Activated CD4-positive, alpha-beta T cell treated with anti-CD3 and anti-CD28 coated beads for 36 hours (primary cell): ENCODE measurements at regions not wholly inside any gene's neighbourhood (a gene's known extent, or its start where the extent isn't known, plus 50 kb on each side); places are given as distances from the start of the nearest gene placed in this dataset.
"Not testable (repeated sequence)": the region's sequence is repeated elsewhere in the genome, so short reads cannot be mapped to it uniquely, and the experiment has no call there.

Experiments
- ATAC-seq: fragments of 200-7000 bp; cut with Tn5 transposase; one replicate; pipeline ENCODE4 v1.10.0; 2021; ENCODE audit warnings: mild to moderate bottlenecking, moderate library complexity
- CTCF ChIA-PET: fragments of 350-600 bp; sonication (Branson Sonifier 250); formaldehyde crosslinking; loops from one replicate; lab custom pipeline; 2021; ENCODE audit warnings: antibody characterized with exemption; lab: Charles Lee
- POLR2A ChIA-PET: fragments of 350-600 bp; sonication (Branson Sonifier 250); formaldehyde crosslinking; loops from one replicate; lab custom pipeline; 2021; ENCODE audit warnings: antibody characterized with exemption, inconsistent platforms; lab: Charles Lee
- DNase-seq: peaks from one replicate; pipeline ENCODE4 v3.0.0-alpha.2; 2020
- H3K27ac Mint-ChIP-seq: one replicate; pipeline ENCODE4 v1.8.0; 2021; ENCODE audit warnings: mixed read lengths
- H3K27me3 Mint-ChIP-seq: one replicate; pipeline ENCODE4 v1.8.0; 2021; ENCODE audit warnings: mixed read lengths
- H3K36me3 Mint-ChIP-seq: one replicate; pipeline ENCODE4 v1.8.0; 2021; ENCODE audit warnings: low read depth, mixed read lengths
- H3K4me1 Mint-ChIP-seq: one replicate; pipeline ENCODE4 v1.8.0; 2021; ENCODE audit warnings: mixed read lengths
- H3K4me3 Mint-ChIP-seq: one replicate; pipeline ENCODE4 v1.8.0; 2021; ENCODE audit warnings: mild to moderate bottlenecking, moderate library complexity, mixed read lengths
- H3K9me3 Mint-ChIP-seq: one replicate; pipeline ENCODE4 v1.8.0; 2021; ENCODE audit warnings: low read depth, mixed read lengths
- intact Hi-C, 2 experiments: fragments of 100-400 bp; cut with DNase I in 1 of 2; cut with micrococcal nuclease in 1 of 2; formaldehyde crosslinking; loops; one replicate each; pipeline versions ENCODE4 v1.14.2 to v1.15.1; 2022 to 2024; cut with DNase I, micrococcal nuclease

- Mint-ChIP-seq H3K4me1 (peaks cover 84% of the 10 kb centered on the region), H3K4me3 (peak overlapping the region; percentile 16), H3K9me3 (peaks cover 10% of the 10 kb centered on the region), H3K27ac (peak overlapping the region; percentile 90), H3K36me3 (peaks cover 12% of the 10 kb centered on the region)
- intact Hi-C loops, result loop anchor here (1.0 kb wide), 1 partner anchor 8 kb away; no protein-coding TSS in a partner anchor
- ChIA-PET CTCF (interaction anchor here (0.8 to 1.0 kb wide), 2 partner anchors 21 to 22 kb away, joined by 4 read pairs; no protein-coding TSS in a partner anchor), POLR2A (interaction anchor here (1.8 kb wide), 1 partner anchor 9 kb away, joined by 8 read pairs; no protein-coding TSS in a partner anchor)
- H3K27me3 Mint-ChIP-seq, result not testable (repeated sequence)
- ATAC-seq, result peak; percentile 43
- DNase-seq, result peak; percentile 58
Observed at GRCh38 chr14:106022648-106023047, 496.3 kb downstream of the TMEM121 start.

GRCh38 chr14:106023411-106023810, 497.0 kb downstream of the TMEM121 start:
- DNase-seq, result no peak
- Mint-ChIP-seq H3K4me1 (peaks cover 79% of the 10 kb centered on the region), H3K27ac (peak overlapping the region; percentile 90)

GRCh38 chr14:106024983-106025604, 498.7 kb downstream of the TMEM121 start:
- H3K4me3 Mint-ChIP-seq, result no peak overlapping the region
- peaks cover 66% of the 10 kb centered on the region for H3K4me1 Mint-ChIP-seq
- H3K27ac Mint-ChIP-seq, result peak overlapping the region; percentile 66
- POLR2A ChIA-PET, result interaction anchor here (1.0 kb wide), 1 partner anchor 11 kb away, joined by 3 read pairs; no protein-coding TSS in a partner anchor
- H3K9me3 Mint-ChIP-seq, result peaks cover 10% of the 10 kb centered on the region
- peaks cover 12% of the 10 kb centered on the region for H3K36me3 Mint-ChIP-seq
- intact Hi-C loops, result no loop called here
- CTCF ChIA-PET, result interaction anchor here (0.6 to 2.8 kb wide), 9 partner anchors 9 to 79 kb away, joined by 3 to 13 read pairs (median 3); no protein-coding TSS in a partner anchor
- no peaks in the 10 kb centered on the region for H3K27me3 Mint-ChIP-seq
- ATAC-seq (peak; percentile 45), DNase-seq (peak; percentile 68)

More at GRCh38 chr14:106023411-106023810, 497.0 kb downstream of the TMEM121 start:
- intact Hi-C loops, result no loop called here
- CTCF ChIA-PET, result interaction anchor here (1.0 to 2.8 kb wide), 2 partner anchors 10 to 16 kb away, joined by 3 to 13 read pairs; no protein-coding TSS in a partner anchor
- Mint-ChIP-seq H3K9me3 (peaks cover 10% of the 10 kb centered on the region), H3K36me3 (peaks cover 12% of the 10 kb centered on the region), H3K4me3 (no peak overlapping the region), H3K27me3 (no peaks in the 10 kb centered on the region)
- POLR2A ChIA-PET, result no interaction called here
- ATAC-seq, result no peak

- intact Hi-C loops, result no loop called here
- Mint-ChIP-seq H3K27ac (no peak overlapping the region), H3K9me3 (peaks cover 10% of the 10 kb centered on the region), H3K36me3 (peaks cover 12% of the 10 kb centered on the region), H3K4me3 (no peak overlapping the region), H3K4me1 (peaks cover 58% of the 10 kb centered on the region), H3K27me3 (no peaks in the 10 kb centered on the region)
- ATAC-seq, result no peak
- DNase-seq, result peak; percentile 35
- ChIA-PET POLR2A (interaction anchor here (0.6 to 1.0 kb wide), 2 partner anchors 12 to 20 kb away, joined by 3 to 4 read pairs; no protein-coding TSS in a partner anchor), CTCF (interaction anchor here (1.0 to 2.8 kb wide), 5 partner anchors 10 to 18 kb away, joined by 3 to 13 read pairs (median 3); no protein-coding TSS in a partner anchor)
Observed at GRCh38 chr14:106026026-106026425, 499.6 kb downstream of the TMEM121 start.

GRCh38 chr14:106027759-106028158, 501.4 kb downstream of the TMEM121 start:
- H3K4me3 Mint-ChIP-seq, intact Hi-C loops, H3K27ac Mint-ChIP-seq, DNase-seq, ATAC-seq, H3K27me3 Mint-ChIP-seq: not testable (repeated sequence)
- Mint-ChIP-seq H3K9me3 (peaks cover 10% of the 10 kb centered on the region), H3K4me1 (peaks cover 41% of the 10 kb centered on the region), H3K36me3 (peaks cover 11% of the 10 kb centered on the region)
- CTCF ChIA-PET, result interaction anchor here (0.5 to 1.7 kb wide), 4 partner anchors 12 to 67 kb away, joined by 3 to 6 read pairs (median 4); no protein-coding TSS in a partner anchor
- POLR2A ChIA-PET, result interaction anchor here (1.2 kb wide), 1 partner anchor 14 kb away, joined by 3 read pairs; no protein-coding TSS in a partner anchor

GRCh38 chr14:106029959-106030358, 503.6 kb downstream of the TMEM121 start:
- ATAC-seq (no peak), DNase-seq (no peak)
- no peaks in the 10 kb centered on the region for H3K27me3 Mint-ChIP-seq
- no peak overlapping the region for H3K4me3 Mint-ChIP-seq
- no peaks in the 10 kb centered on the region for H3K9me3 Mint-ChIP-seq
- H3K36me3 Mint-ChIP-seq, result no peaks in the 10 kb centered on the region
- no peak overlapping the region for H3K27ac Mint-ChIP-seq
- CTCF ChIA-PET, result interaction anchor here (1.3 kb wide), 1 partner anchor 31 kb away, joined by 4 read pairs; no protein-coding TSS in a partner anchor
- peaks cover 32% of the 10 kb centered on the region for H3K4me1 Mint-ChIP-seq
- POLR2A ChIA-PET, result no interaction called here
- intact Hi-C loops, result no loop called here

- no peak for DNase-seq
- no peaks in the 10 kb centered on the region for H3K9me3 Mint-ChIP-seq
- ATAC-seq, result no peak
- ChIA-PET CTCF (interaction anchor here (0.6 to 8.0 kb wide), 8 partner anchors 8 to 360 kb away, joined by 3 to 47 read pairs (median 6); no protein-coding TSS in a partner anchor), POLR2A (no interaction called here)
- no peaks in the 10 kb centered on the region for H3K36me3 Mint-ChIP-seq
- H3K4me1 Mint-ChIP-seq, result peaks cover 21% of the 10 kb centered on the region
- H3K27me3 Mint-ChIP-seq, result peaks cover 2% of the 10 kb centered on the region
- no peak overlapping the region for H3K27ac Mint-ChIP-seq
- H3K4me3 Mint-ChIP-seq, result no peak overlapping the region
- intact Hi-C loops, result no loop called here
Observed at GRCh38 chr14:106037380-106037779, 511.0 kb downstream of the TMEM121 start.

- Mint-ChIP-seq H3K27me3 (peaks cover 2% of the 10 kb centered on the region), H3K4me1 (peaks cover 20% of the 10 kb centered on the region), H3K36me3 (no peaks in the 10 kb centered on the region), H3K27ac (no peak overlapping the region), H3K4me3 (no peak overlapping the region), H3K9me3 (no peaks in the 10 kb centered on the region)
- POLR2A ChIA-PET, result no interaction called here
- CTCF ChIA-PET, result interaction anchor here (1.0 to 8.0 kb wide), 7 partner anchors 7 to 219 kb away, joined by 3 to 47 read pairs (median 12); no protein-coding TSS in a partner anchor
- ATAC-seq, result no peak
- intact Hi-C loops, result loop anchor here in 1 of 2 experiments (2.0 kb wide), 1 partner anchor 37 kb away; no protein-coding TSS in a partner anchor
- DNase-seq, result no peak
Observed at GRCh38 chr14:106038263-106038662, 511.9 kb downstream of the TMEM121 start.

- Mint-ChIP-seq H3K27me3 (peaks cover 2% of the 10 kb centered on the region), H3K36me3 (no peaks in the 10 kb centered on the region), H3K27ac (no peak overlapping the region), H3K9me3 (no peaks in the 10 kb centered on the region), H3K4me3 (no peak overlapping the region), H3K4me1 (peaks cover 13% of the 10 kb centered on the region)
- peak; percentile 96 for ATAC-seq
- POLR2A ChIA-PET, result no interaction called here
- intact Hi-C loops, result loop anchor here in 1 of 2 experiments (2.0 kb wide), 1 partner anchor 39 kb away; no protein-coding TSS in a partner anchor
- peak; percentile 82 for DNase-seq
- CTCF ChIA-PET, result interaction anchor here (0.8 to 8.0 kb wide), 11 partner anchors 10 to 725 kb away, joined by 3 to 47 read pairs (median 4); no protein-coding TSS in a partner anchor
Observed at GRCh38 chr14:106039400-106039799, 513.0 kb downstream of the TMEM121 start.

GRCh38 chr14:106044515-106044914, 518.1 kb downstream of the TMEM121 start:
- intact Hi-C loops, result loop anchor here (2.0 kb wide), 2 partner anchors 34 to 70 kb away; no protein-coding TSS in a partner anchor
- Mint-ChIP-seq H3K9me3 (no peaks in the 10 kb centered on the region), H3K4me3 (no peak overlapping the region)

More at GRCh38 chr14:106044515-106044914, 518.1 kb downstream of the TMEM121 start:
- Mint-ChIP-seq H3K27ac (peak overlapping the region; percentile 38), H3K36me3 (no peaks in the 10 kb centered on the region), H3K4me1 (peaks cover 12% of the 10 kb centered on the region), H3K27me3 (no peaks in the 10 kb centered on the region)
- DNase-seq (no peak), ATAC-seq (no peak)
- ChIA-PET CTCF (interaction anchor here (0.6 to 2.9 kb wide), 12 partner anchors 8 to 140 kb away, joined by 3 to 21 read pairs (median 4); no protein-coding TSS in a partner anchor), POLR2A (no interaction called here)
